ENCODE measurements at regions not wholly inside any gene's neighbourhood (a gene's known extent, or its start where the extent isn't known, plus 50 kb on each side); places are given as distances from the start of the nearest gene placed in this dataset.

- TF ChIP-seq, protein P1, sequence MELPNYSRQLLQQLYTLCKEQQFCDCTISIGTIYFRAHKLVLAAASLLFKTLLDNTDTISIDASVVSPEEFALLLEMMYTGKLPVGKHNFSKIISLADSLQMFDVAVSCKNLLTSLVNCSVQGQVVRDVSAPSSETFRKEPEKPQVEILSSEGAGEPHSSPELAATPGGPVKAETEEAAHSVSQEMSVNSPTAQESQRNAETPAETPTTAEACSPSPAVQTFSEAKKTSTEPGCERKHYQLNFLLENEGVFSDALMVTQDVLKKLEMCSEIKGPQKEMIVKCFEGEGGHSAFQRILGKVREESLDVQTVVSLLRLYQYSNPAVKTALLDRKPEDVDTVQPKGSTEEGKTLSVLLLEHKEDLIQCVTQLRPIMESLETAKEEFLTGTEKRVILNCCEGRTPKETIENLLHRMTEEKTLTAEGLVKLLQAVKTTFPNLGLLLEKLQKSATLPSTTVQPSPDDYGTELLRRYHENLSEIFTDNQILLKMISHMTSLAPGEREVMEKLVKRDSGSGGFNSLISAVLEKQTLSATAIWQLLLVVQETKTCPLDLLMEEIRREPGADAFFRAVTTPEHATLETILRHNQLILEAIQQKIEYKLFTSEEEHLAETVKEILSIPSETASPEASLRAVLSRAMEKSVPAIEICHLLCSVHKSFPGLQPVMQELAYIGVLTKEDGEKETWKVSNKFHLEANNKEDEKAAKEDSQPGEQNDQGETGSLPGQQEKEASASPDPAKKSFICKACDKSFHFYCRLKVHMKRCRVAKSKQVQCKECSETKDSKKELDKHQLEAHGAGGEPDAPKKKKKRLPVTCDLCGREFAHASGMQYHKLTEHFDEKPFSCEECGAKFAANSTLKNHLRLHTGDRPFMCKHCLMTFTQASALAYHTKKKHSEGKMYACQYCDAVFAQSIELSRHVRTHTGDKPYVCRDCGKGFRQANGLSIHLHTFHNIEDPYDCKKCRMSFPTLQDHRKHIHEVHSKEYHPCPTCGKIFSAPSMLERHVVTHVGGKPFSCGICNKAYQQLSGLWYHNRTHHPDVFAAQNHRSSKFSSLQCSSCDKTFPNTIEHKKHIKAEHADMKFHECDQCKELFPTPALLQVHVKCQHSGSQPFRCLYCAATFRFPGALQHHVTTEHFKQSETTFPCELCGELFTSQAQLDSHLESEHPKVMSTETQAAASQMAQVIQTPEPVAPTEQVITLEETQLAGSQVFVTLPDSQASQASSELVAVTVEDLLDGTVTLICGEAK (IDR thresholded peaks at IDR 0.05), result no peak
- TF ChIP-seq, protein P1 (CRISPR knock-in tag; IDR thresholded peaks at IDR 0.05), result peak; percentile 77; the same call in 1 of the 2 replicates
- no peak for TF ChIP-seq KLF15 (CRISPR knock-in tag; IDR thresholded peaks at IDR 0.05; ENCODE audit: borderline replicate concordance)
- TF ChIP-seq SMARCC2 (IDR thresholded peaks at IDR 0.05), result no peak
- TF ChIP-seq JUND (CRISPR knock-in tag; IDR thresholded peaks at IDR 0.05), result peak; percentile 80
- no peak for TF ChIP-seq ZNF205 (CRISPR knock-in tag; IDR thresholded peaks at IDR 0.05)
- TF ChIP-seq NFIC (IDR thresholded peaks at IDR 0.05; ENCODE audit: low read length), result no peak
- peak; percentile 54; the same call in 1 of the 2 replicates for TF ChIP-seq ELF3 (CRISPR knock-in tag; IDR thresholded peaks at IDR 0.05)
- peak; percentile 100 for TF ChIP-seq MYPOP (CRISPR knock-in tag; IDR thresholded peaks at IDR 0.05)
- TF ChIP-seq ZNF326 (CRISPR knock-in tag; IDR thresholded peaks at IDR 0.05; ENCODE audit: borderline replicate concordance), result no peak
- TF ChIP-seq ZNF383 (CRISPR knock-in tag; IDR thresholded peaks at IDR 0.05; ENCODE audit: borderline replicate concordance), result no peak
- TF ChIP-seq SCMH1 (CRISPR knock-in tag; IDR thresholded peaks at IDR 0.05; ENCODE audit: borderline replicate concordance), result no peak
- peak; percentile 70 for TF ChIP-seq ZNF329 (CRISPR knock-in tag; IDR thresholded peaks at IDR 0.05; ENCODE audit: low read depth)
- no peak for TF ChIP-seq EEA1 (CRISPR knock-in tag; IDR thresholded peaks at IDR 0.05; ENCODE audit: borderline replicate concordance)
- TF ChIP-seq, protein P2, sequence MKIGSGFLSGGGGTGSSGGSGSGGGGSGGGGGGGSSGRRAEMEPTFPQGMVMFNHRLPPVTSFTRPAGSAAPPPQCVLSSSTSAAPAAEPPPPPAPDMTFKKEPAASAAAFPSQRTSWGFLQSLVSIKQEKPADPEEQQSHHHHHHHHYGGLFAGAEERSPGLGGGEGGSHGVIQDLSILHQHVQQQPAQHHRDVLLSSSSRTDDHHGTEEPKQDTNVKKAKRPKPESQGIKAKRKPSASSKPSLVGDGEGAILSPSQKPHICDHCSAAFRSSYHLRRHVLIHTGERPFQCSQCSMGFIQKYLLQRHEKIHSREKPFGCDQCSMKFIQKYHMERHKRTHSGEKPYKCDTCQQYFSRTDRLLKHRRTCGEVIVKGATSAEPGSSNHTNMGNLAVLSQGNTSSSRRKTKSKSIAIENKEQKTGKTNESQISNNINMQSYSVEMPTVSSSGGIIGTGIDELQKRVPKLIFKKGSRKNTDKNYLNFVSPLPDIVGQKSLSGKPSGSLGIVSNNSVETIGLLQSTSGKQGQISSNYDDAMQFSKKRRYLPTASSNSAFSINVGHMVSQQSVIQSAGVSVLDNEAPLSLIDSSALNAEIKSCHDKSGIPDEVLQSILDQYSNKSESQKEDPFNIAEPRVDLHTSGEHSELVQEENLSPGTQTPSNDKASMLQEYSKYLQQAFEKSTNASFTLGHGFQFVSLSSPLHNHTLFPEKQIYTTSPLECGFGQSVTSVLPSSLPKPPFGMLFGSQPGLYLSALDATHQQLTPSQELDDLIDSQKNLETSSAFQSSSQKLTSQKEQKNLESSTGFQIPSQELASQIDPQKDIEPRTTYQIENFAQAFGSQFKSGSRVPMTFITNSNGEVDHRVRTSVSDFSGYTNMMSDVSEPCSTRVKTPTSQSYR (CRISPR knock-in tag; IDR thresholded peaks at IDR 0.05; ENCODE audit: borderline replicate concordance), result no peak
- TF ChIP-seq SIX1 (CRISPR knock-in tag; IDR thresholded peaks at IDR 0.05; ENCODE audit: borderline replicate concordance), result no peak
- no peak for TF ChIP-seq KLF11 (CRISPR knock-in tag; IDR thresholded peaks at IDR 0.05)
These were observed 127.1 kb upstream of the ZNF746 start (continued) for GRCh38 chr7:149624419-149625339.

All from HepG2 (cell line).